Epithelial cell of proximal tubule (primary cell): ENCODE measurements at regions not wholly inside any gene's neighbourhood (a gene's known extent, or its start where the extent isn't known, plus 50 kb on each side); places are given as distances from the start of the nearest gene placed in this dataset.

Source experiments
- DNase-seq: peaks from one replicate; pipeline ENCODE4 v3.0.0-alpha.2; 2011; ENCODE audit warnings: low read depth
- H3K4me3 ChIP-seq: 2 replicates; pipeline ENCODE4 v1.5.1; 2011; ENCODE audit warnings: low read depth, mild to moderate bottlenecking, low read length
- CTCF ChIP-seq: conservative IDR thresholded peaks from 2 replicates; pipeline ENCODE4 v1.5.1; 2012; ENCODE audit warnings: low read depth, mild to moderate bottlenecking, low read length

DNA sequence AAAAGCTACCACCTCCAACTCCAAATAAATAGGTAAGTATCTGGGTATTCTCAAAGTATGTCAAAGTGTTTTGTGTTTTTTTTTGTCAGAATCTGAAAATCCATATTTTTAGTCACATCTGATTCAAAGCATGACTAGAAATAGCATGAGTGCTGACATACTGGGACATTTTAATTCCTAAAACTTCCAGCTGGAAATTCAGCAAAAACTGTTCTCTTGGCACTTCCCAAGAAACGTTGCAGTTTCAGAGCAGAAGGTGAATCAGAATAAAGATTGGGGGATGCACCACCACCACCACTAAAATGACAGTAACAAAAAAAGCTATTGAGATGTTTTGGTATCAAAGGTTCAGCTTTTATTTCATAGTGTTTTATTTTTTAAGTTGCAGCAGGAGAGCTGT, 724.6 kb upstream of the CELF2 start:
- no peak for DNase-seq
- H3K4me3 ChIP-seq = no peak overlapping the region
- no peak for TF ChIP-seq CTCF

GRCh38 chr10:10293481-10293951, 724.2 kb upstream of the CELF2 start:
- H3K4me3 ChIP-seq = no peak overlapping the region
- no peak for DNase-seq
- TF ChIP-seq CTCF = no peak

GRCh38 chr10:10294184-10294880, 723.3 kb upstream of the CELF2 start:
- H3K4me3 ChIP-seq = no peak overlapping the region
- no peak for TF ChIP-seq CTCF
- DNase-seq = no peak

DNA sequence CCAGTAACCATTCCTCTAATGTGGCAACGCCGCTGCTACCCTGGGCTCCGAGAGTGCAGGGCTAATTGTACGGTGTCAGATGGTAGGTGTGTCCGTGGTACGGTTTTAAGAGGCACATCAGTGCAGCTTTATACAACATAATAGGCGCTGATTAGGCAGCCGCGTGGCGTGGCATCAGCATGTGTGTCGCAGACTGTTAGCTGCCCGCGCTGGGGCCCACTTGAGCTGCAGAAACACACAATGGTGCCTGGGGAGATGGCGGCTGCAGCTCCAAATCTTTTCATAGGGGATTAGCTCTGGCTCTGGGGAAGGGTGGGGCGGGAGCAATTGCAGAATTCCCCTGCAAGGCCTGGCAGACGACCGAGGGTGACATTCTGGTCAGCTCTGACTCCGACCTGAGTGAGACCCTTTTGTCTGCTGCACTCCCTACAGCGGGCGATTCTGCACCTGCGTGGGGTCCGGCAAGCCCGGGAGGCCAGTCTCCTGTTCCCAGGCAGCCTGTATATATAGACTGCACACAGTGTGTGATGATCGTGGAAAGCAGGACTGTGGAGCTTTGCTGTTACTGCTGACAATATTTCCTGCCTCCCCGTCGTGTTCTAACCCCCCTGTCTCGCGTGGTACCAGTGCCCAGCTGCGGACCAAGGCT, 722.7 kb upstream of the CELF2 start:
- TF ChIP-seq CTCF = no peak
- no peak for DNase-seq
- H3K4me3 ChIP-seq = no peak overlapping the region

- H3K4me3 ChIP-seq = no peak overlapping the region
- DNase-seq = no peak
- no peak for TF ChIP-seq CTCF
Measured at GRCh38 chr10:10295537-10295936, 722.1 kb upstream of the CELF2 start.

DNA sequence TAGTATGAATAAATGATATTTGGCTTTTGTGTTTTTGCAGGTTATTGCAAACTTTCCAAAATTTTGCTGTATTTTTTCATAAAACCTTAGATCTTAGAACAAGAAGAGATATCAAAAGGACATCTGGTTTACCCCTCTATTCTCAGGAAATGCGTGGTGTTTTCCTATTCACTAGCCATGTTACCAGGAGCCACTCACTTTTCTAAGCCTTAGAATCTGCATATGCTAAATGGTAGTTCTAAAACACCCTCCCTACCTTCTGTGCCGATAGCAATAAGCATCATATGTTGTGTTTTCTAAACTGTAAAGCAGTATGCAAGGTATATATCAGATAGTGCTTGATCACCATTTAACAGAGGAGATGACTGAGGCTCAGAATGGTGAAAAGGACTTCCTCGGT, 715.0 kb upstream of the CELF2 start:
- no peak overlapping the region for H3K4me3 ChIP-seq
- TF ChIP-seq CTCF = no peak
- no peak for DNase-seq

- DNase-seq = no peak
- no peak for TF ChIP-seq CTCF
- no peak overlapping the region for H3K4me3 ChIP-seq
Measured at GRCh38 chr10:10307036-10307435, 710.6 kb upstream of the CELF2 start.
